HUES48 (cell line): ENCODE measurements at regions not wholly inside any gene's neighbourhood (a gene's known extent, or its start where the extent isn't known, plus 50 kb on each side); places are given as distances from the start of the nearest gene placed in this dataset.

Source experiments
- H3K27ac ChIP-seq: one replicate; pipeline ENCODE4 v1.7.0; 2013; ENCODE audit warnings: low read depth, low read length, inconsistent platforms
- H3K27me3 ChIP-seq: 2 replicates; pipeline ENCODE4 v1.6.1; 2013; ENCODE audit warnings: mild to moderate bottlenecking, low read length; ENCODE audit not compliant: control insufficient read depth, insufficient read depth
- H3K36me3 ChIP-seq: 2 replicates; pipeline ENCODE4 v1.6.1; 2013; ENCODE audit warnings: low read length; ENCODE audit not compliant: control insufficient read depth, insufficient read depth
- H3K4me1 ChIP-seq: 2 replicates; pipeline ENCODE4 v1.6.1; 2013; ENCODE audit warnings: mild to moderate bottlenecking, low read length; ENCODE audit not compliant: control insufficient read depth, insufficient read depth
- H3K4me3 ChIP-seq: 2 replicates; pipeline ENCODE4 v1.5.1; 2013; ENCODE audit warnings: mild to moderate bottlenecking, low read depth, low read length
- H3K9ac ChIP-seq: 2 replicates; pipeline ENCODE4 v1.6.1; 2013; ENCODE audit warnings: mild to moderate bottlenecking, low read depth, low read length, moderate library complexity
- H3K9me3 ChIP-seq: 2 replicates; pipeline ENCODE4 v1.6.1; 2013; ENCODE audit warnings: low read length; ENCODE audit not compliant: control insufficient read depth, insufficient read depth

- Histone ChIP-seq H3K36me3 (no peaks in the 10 kb centered on the region), H3K9me3 (no peaks in the 10 kb centered on the region), H3K4me3 (no peak overlapping the region), H3K9ac (no peak overlapping the region), H3K27ac (no peak overlapping the region), H3K4me1 (no peaks in the 10 kb centered on the region), H3K27me3 (no peaks in the 10 kb centered on the region)
These were observed 284.0 kb upstream of the MC4R start for GRCh38 chr18:60656553-60656952.

GRCh38 chr18:60662491-60662890, 289.9 kb upstream of the MC4R start:
- H3K27ac ChIP-seq: no peak overlapping the region
- H3K27me3 ChIP-seq: no peaks in the 10 kb centered on the region
- H3K9ac ChIP-seq: no peak overlapping the region
- H3K4me3 ChIP-seq: no peak overlapping the region
- H3K36me3 ChIP-seq: no peaks in the 10 kb centered on the region
- H3K4me1 ChIP-seq: no peaks in the 10 kb centered on the region
- no peaks in the 10 kb centered on the region for H3K9me3 ChIP-seq

- H3K4me1 ChIP-seq: no peaks in the 10 kb centered on the region
- H3K9ac ChIP-seq: no peak overlapping the region
- H3K27ac ChIP-seq: no peak overlapping the region
- H3K4me3 ChIP-seq: no peak overlapping the region
- H3K9me3 ChIP-seq: no peaks in the 10 kb centered on the region
- no peaks in the 10 kb centered on the region for H3K36me3 ChIP-seq
- H3K27me3 ChIP-seq: no peaks in the 10 kb centered on the region
These were observed 290.8 kb upstream of the MC4R start for GRCh38 chr18:60663060-60663989.

- H3K4me3 ChIP-seq: no peak overlapping the region
- peaks cover 2% of the 10 kb centered on the region for H3K4me1 ChIP-seq
- H3K9ac ChIP-seq: no peak overlapping the region
- no peaks in the 10 kb centered on the region for H3K9me3 ChIP-seq
- no peaks in the 10 kb centered on the region for H3K27me3 ChIP-seq
- no peak overlapping the region for H3K27ac ChIP-seq
- H3K36me3 ChIP-seq: no peaks in the 10 kb centered on the region
These were observed 292.2 kb upstream of the MC4R start for GRCh38 chr18:60664736-60665135.

GRCh38 chr18:60667016-60667415, 294.4 kb upstream of the MC4R start:
- Histone ChIP-seq H3K9me3 (no peaks in the 10 kb centered on the region), H3K36me3 (no peaks in the 10 kb centered on the region), H3K4me1 (peaks cover 9% of the 10 kb centered on the region), H3K9ac (no peak overlapping the region), H3K27ac (no peak overlapping the region), H3K27me3 (no peaks in the 10 kb centered on the region), H3K4me3 (no peak overlapping the region)

GRCh38 chr18:60668583-60668982, 296.0 kb upstream of the MC4R start:
- Histone ChIP-seq H3K9ac (no peak overlapping the region), H3K27me3 (no peaks in the 10 kb centered on the region), H3K27ac (no peak overlapping the region), H3K4me1 (peaks cover 9% of the 10 kb centered on the region), H3K36me3 (no peaks in the 10 kb centered on the region), H3K4me3 (no peak overlapping the region), H3K9me3 (no peaks in the 10 kb centered on the region)

GRCh38 chr18:60669938-60670337, 297.4 kb upstream of the MC4R start:
- H3K27ac ChIP-seq: no peak overlapping the region
- peaks cover 9% of the 10 kb centered on the region for H3K4me1 ChIP-seq
- H3K36me3 ChIP-seq: no peaks in the 10 kb centered on the region
- no peaks in the 10 kb centered on the region for H3K27me3 ChIP-seq
- H3K9me3 ChIP-seq: no peaks in the 10 kb centered on the region
- no peak overlapping the region for H3K4me3 ChIP-seq
- no peak overlapping the region for H3K9ac ChIP-seq

GRCh38 chr18:60671021-60671420, 298.4 kb upstream of the MC4R start:
- Histone ChIP-seq H3K27ac (no peak overlapping the region), H3K36me3 (no peaks in the 10 kb centered on the region), H3K27me3 (no peaks in the 10 kb centered on the region), H3K4me1 (peaks cover 9% of the 10 kb centered on the region), H3K4me3 (no peak overlapping the region), H3K9me3 (no peaks in the 10 kb centered on the region), H3K9ac (no peak overlapping the region)

- Histone ChIP-seq H3K27ac (no peak overlapping the region), H3K4me3 (no peak overlapping the region), H3K9ac (no peak overlapping the region), H3K4me1 (peaks cover 4% of the 10 kb centered on the region; the same call in 1 of the 2 replicates), H3K36me3 (no peaks in the 10 kb centered on the region), H3K27me3 (no peaks in the 10 kb centered on the region), H3K9me3 (no peaks in the 10 kb centered on the region)
These were observed 302.6 kb upstream of the MC4R start for GRCh38 chr18:60675126-60675525.

- no peaks in the 10 kb centered on the region for H3K9me3 ChIP-seq
- no peaks in the 10 kb centered on the region for H3K36me3 ChIP-seq
- H3K4me1 ChIP-seq: peaks cover 2% of the 10 kb centered on the region; the same call in 1 of the 2 replicates
- no peak overlapping the region for H3K27ac ChIP-seq
- no peak overlapping the region for H3K9ac ChIP-seq
- no peak overlapping the region for H3K4me3 ChIP-seq
- H3K27me3 ChIP-seq: no peaks in the 10 kb centered on the region
These were observed 303.2 kb upstream of the MC4R start for GRCh38 chr18:60675801-60676200.

GRCh38 chr18:60676815-60677214, 304.2 kb upstream of the MC4R start:
- Histone ChIP-seq H3K27me3 (no peaks in the 10 kb centered on the region), H3K27ac (no peak overlapping the region), H3K9ac (no peak overlapping the region), H3K4me1 (no peaks in the 10 kb centered on the region), H3K9me3 (no peaks in the 10 kb centered on the region), H3K4me3 (no peak overlapping the region), H3K36me3 (no peaks in the 10 kb centered on the region)
